ENCODE measurements at regions not wholly inside any gene's neighbourhood (a gene's known extent, or its start where the extent isn't known, plus 50 kb on each side); places are given as distances from the start of the nearest gene placed in this dataset.

DNA sequence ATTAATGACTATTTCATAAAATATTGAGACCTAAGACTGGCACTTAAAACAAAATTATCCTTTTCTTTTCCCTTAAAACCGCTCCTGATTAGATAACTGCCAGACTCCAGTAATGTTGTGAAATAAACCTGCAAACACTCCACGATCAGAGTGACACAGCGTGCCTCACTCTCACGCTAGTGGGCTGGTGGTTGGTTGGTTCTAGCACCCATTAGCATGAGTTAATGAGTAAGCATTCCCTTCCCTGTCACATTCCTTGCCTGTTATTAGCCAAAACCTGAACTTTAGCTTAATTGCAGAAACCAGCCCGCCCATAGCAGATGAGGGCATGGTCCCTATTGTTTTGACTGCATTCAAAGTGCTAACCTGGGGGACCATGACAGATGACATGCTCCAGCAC lies 193.4 kb downstream of the CD83 start:
- no peak for DNase-seq
- no peaks in the 10 kb centered on the region for H3K27me3 ChIP-seq (replicated peaks)
- TF ChIP-seq, protein P1, sequence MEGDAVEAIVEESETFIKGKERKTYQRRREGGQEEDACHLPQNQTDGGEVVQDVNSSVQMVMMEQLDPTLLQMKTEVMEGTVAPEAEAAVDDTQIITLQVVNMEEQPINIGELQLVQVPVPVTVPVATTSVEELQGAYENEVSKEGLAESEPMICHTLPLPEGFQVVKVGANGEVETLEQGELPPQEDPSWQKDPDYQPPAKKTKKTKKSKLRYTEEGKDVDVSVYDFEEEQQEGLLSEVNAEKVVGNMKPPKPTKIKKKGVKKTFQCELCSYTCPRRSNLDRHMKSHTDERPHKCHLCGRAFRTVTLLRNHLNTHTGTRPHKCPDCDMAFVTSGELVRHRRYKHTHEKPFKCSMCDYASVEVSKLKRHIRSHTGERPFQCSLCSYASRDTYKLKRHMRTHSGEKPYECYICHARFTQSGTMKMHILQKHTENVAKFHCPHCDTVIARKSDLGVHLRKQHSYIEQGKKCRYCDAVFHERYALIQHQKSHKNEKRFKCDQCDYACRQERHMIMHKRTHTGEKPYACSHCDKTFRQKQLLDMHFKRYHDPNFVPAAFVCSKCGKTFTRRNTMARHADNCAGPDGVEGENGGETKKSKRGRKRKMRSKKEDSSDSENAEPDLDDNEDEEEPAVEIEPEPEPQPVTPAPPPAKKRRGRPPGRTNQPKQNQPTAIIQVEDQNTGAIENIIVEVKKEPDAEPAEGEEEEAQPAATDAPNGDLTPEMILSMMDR (IDR thresholded peaks at IDR 0.05; ENCODE audit: low read depth, low read length, missing control alignments): no peak

DNA sequence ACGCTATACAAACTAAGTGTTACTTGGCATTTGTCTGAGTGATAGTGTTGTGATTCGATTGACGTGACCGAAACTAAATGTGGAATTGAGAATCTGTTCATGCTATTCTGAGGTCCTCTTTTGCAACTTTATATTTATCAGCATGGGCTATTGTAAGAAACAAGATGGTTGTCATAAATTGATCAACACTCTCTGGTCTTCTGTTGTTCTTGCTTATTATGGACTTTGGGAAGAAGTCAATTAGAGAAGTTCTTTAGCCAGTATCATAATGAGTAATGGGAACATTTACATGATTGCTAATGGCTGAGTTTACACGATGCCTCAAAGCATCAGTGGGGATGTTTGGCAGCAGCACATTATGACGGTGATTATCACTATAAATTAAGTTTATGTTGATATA lies 195.0 kb downstream of the CD83 start:
- no peak for DNase-seq
- in situ Hi-C loops (cut with HindIII; ENCODE audit: low pct_ligation_motif_present, low sequenced_read_pairs): no loop called here
- no peaks in the 10 kb centered on the region for H3K27me3 ChIP-seq (replicated peaks)
- no peaks in the 10 kb centered on the region for H3K36me3 ChIP-seq (replicated peaks)
- TF ChIP-seq, protein P1 (IDR thresholded peaks at IDR 0.05; ENCODE audit: low read depth, low read length, missing control alignments): no peak
- H3K27ac ChIP-seq: no peak overlapping the region
- H3K4me3 ChIP-seq (ENCODE audit: low read depth, low read length): no peak overlapping the region

More for the DNA sequence above, 193.4 kb downstream of the CD83 start:
- Histone ChIP-seq H3K36me3 (replicated peaks) (no peaks in the 10 kb centered on the region), H3K27ac (no peak overlapping the region), H3K4me3 (ENCODE audit: low read depth, low read length) (no peak overlapping the region)
- in situ Hi-C loops (cut with HindIII; ENCODE audit: low pct_ligation_motif_present, low sequenced_read_pairs): no loop called here

DNA sequence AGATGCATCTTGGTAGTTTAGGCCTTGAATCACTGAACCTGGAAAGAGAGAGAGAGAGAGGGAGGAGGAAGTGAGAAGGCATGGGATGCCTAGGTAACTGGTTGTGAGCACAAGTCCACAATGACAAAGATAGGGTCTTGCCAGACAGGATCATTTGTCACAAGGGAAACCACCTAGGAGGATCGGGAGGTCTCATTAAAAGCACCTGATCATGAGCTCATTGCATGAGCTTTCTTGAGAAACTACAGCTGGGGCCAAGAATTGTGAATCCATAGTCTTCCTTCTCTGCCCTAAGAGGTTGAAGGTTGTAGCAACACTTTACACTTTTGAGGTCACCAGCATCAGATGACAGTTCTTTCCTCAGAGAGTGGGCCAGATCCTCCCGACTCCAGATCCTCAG lies 195.7 kb downstream of the CD83 start:
- TF ChIP-seq, protein P1 (IDR thresholded peaks at IDR 0.05; ENCODE audit: low read depth, low read length, missing control alignments): no peak
- H3K27ac ChIP-seq: no peak overlapping the region
- H3K36me3 ChIP-seq (replicated peaks): no peaks in the 10 kb centered on the region
- no peak overlapping the region for H3K4me3 ChIP-seq (ENCODE audit: low read depth, low read length)
- DNase-seq: no peak
- H3K27me3 ChIP-seq (replicated peaks): no peaks in the 10 kb centered on the region
- in situ Hi-C loops (cut with HindIII; ENCODE audit: low pct_ligation_motif_present, low sequenced_read_pairs): no loop called here

DNA sequence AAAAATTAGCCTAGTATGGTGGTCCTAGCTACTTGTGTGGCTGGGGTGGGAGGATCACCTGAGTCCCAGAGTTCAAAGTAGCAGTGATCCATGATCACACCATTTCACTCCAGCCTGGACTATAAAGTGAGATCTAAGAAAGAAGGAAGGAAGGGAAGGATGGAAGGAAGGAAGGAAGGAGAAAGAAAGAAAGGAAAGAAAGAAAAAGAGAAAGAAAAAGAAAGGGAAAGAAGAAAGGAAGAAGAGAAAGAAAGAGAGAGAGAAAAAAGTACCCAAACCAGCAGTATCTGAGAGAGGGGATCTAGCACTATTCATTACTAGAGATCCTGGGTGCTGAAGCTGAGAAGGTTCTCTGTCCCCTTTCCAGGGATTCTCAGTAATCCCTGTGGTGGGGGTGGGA lies 197.8 kb downstream of the CD83 start:
- Histone ChIP-seq H3K4me3 (ENCODE audit: low read depth, low read length) (no peak overlapping the region), H3K36me3 (replicated peaks) (no peaks in the 10 kb centered on the region), H3K27ac (no peak overlapping the region), H3K27me3 (replicated peaks) (no peaks in the 10 kb centered on the region)
- TF ChIP-seq, protein P1 (IDR thresholded peaks at IDR 0.05; ENCODE audit: low read depth, low read length, missing control alignments): no peak
- in situ Hi-C loops (cut with HindIII; ENCODE audit: low pct_ligation_motif_present, low sequenced_read_pairs): no loop called here
- no peak for DNase-seq

DNA sequence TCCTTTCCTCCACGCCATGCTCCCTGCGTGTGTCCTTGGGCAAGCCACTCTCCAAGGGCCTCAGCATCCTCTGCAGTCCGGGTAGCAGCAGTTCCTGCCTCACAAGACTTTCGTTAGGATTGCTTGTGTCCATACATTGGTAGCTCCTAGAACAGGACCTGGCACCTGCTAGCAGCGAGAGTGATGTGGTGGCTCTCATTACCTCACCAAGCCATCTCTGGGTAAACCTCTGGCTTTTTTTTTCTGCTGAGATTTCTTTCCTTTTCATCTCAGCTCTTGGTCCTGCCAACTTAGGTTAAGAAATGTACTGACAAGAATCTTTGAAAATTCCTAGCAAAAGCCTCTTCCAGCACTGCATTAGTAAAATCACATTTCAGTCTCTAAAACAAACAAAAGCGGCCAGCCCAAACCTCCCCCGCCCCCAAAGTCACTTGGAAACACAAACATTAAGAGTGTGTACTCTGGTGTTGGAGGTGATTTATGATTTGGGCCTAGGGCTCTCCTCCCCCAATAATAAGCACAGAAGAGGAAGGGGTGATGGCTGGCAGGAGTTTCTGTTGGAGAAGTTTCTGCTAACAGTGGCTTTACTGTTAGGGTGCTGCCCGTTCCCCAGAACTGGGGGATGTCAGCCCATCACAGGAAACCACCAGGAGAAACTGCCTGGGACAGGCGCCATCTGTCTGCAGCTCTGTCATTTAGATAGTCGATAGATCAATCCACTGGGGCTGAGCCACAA lies 199.2 kb downstream of the CD83 start:
- no peaks in the 10 kb centered on the region for H3K36me3 ChIP-seq (replicated peaks)
- no peak for DNase-seq
- in situ Hi-C loops (cut with HindIII; ENCODE audit: low pct_ligation_motif_present, low sequenced_read_pairs): no loop called here

More for the DNA sequence above, 199.2 kb downstream of the CD83 start:
- no peak overlapping the region for H3K27ac ChIP-seq
- TF ChIP-seq, protein P1 (IDR thresholded peaks at IDR 0.05; ENCODE audit: low read depth, low read length, missing control alignments): peak; percentile 33
- H3K27me3 ChIP-seq (replicated peaks): no peaks in the 10 kb centered on the region
- H3K4me3 ChIP-seq (ENCODE audit: low read depth, low read length): no peak overlapping the region
